Stomach (tissue), 8 donors: ENCODE measurements at regions not wholly inside any gene's neighbourhood (a gene's known extent, or its start where the extent isn't known, plus 50 kb on each side); places are given as distances from the start of the nearest gene placed in this dataset.

Experiments
- DNase-seq, 2 donors: peaks; one replicate each; pipeline versions ENCODE4 v3.0.0 to v3.0.0-alpha.2; 2013 to 2019
- H3K27ac ChIP-seq, 5 donors: fragments of 200-600 bp in 4 of 5; sonication (generic) in 4 of 5; one replicate each; pipeline ENCODE4 v1.5.1; 2013 to 2019; ENCODE audit warnings: mild to moderate bottlenecking in 1 of 5, moderate library complexity in 1 of 5
- H3K27me3 ChIP-seq, 3 donors: fragments of 200-600 bp; sonication (generic); one replicate each; pipeline ENCODE4 v1.5.1; 2017 to 2019; ENCODE audit warnings: mixed run types in 1 of 3
- H3K36me3 ChIP-seq, 4 donors: fragments of 200-600 bp; sonication (generic); 1 replicate in 3 of 4; 2 replicates in 1 of 4; pipeline ENCODE4 v1.5.1; 2016 to 2019
- H3K4me1 ChIP-seq, 4 donors: fragments of 200-600 bp; sonication (generic); one replicate each; pipeline ENCODE4 v1.5.1; 2016 to 2019
- H3K4me3 ChIP-seq, 4 donors: fragments of 200-600 bp; sonication (generic) in 3 of 4; one replicate each; pipeline ENCODE4 v1.5.1; 2016 to 2019; ENCODE audit warnings: mild to moderate bottlenecking in 1 of 4
- H3K9me3 ChIP-seq, 4 donors: fragments of 200-600 bp; sonication (generic); one replicate each; pipeline ENCODE4 v1.5.1; 2016 to 2019
- CTCF ChIP-seq, 7 experiments: fragments of 450-650 bp in 4 of 7; fragments of 200-600 bp in 3 of 7; sonication (generic) in 3 of 7; IDR thresholded peaks; one replicate each; pipeline ENCODE4 v1.5.1; 2016 to 2019; ENCODE audit warnings: antibody characterized with exemption in 7 of 7, control low read depth in 2 of 7, mild to moderate bottlenecking in 1 of 7
- EP300 ChIP-seq: sonication (generic); formaldehyde crosslinking; IDR thresholded peaks from one replicate; pipeline ENCODE4 v1.6.1; 2017; ENCODE audit warnings: antibody characterized with exemption
- POLR2A ChIP-seq, 4 donors: fragments of 450-650 bp; IDR thresholded peaks; one replicate each; pipeline ENCODE4 v1.6.1; 2016; ENCODE audit warnings: antibody characterized with exemption in 4 of 4, control low read depth in 2 of 4, mild to moderate bottlenecking in 1 of 4, moderate library complexity in 1 of 4
- POLR2AphosphoS5 ChIP-seq, 3 donors: sonication (generic); formaldehyde crosslinking; IDR thresholded peaks; one replicate each; pipeline ENCODE4 v1.6.1; 2016; ENCODE audit warnings: antibody characterized with exemption in 3 of 3
- WGBS, 5 donors: extraction: QIAGEN DNeasy Blood & Tissue Kit in 3 of 5; methylation state at CpG; one replicate each; pipeline versions ENCODE4 v1.1.5 to v1.1.7; 2013 to 2018; 5-methylcytosine and 5-hydroxymethylcytosine counted together
- intact Hi-C: fragments of 100-400 bp; cut with DNase I; formaldehyde crosslinking; loops from one replicate; pipeline ENCODE4 v1.15.1; 2023; ENCODE audit warnings: low total_unique reads
- donor health status: healthy with polysubstance abuse.
- donor health status: Bipolar disorder and iron deficiency.
- donor health status: healthy.

GRCh38 chr1:104807590-104807989 lies 1057.9 kb downstream of the AMY1C start:
- Histone ChIP-seq H3K27ac (no peak overlapping the region), H3K4me1 (no peaks in the 10 kb centered on the region), H3K27me3 (no peaks in the 10 kb centered on the region), H3K9me3 (peaks cover 0 to 4% (median 0%) of the 10 kb centered on the region in 4 donors), H3K4me3 (no peak overlapping the region), H3K36me3 (no peaks in the 10 kb centered on the region)
- TF ChIP-seq POLR2A (IDR thresholded peaks at IDR 0.05) (no peak), EP300 (no peak), POLR2AphosphoS5 (IDR thresholded peaks at IDR 0.05) (no peak), CTCF (IDR thresholded peaks at IDR 0.05) (no peak)
- WGBS, 5 donors: 55 to 80% (median 73%) methylated on average over 2 of the region's 2 CpGs
- intact Hi-C loops: no loop called here
- no peak for DNase-seq

- Histone ChIP-seq H3K36me3 (no peaks in the 10 kb centered on the region), H3K9me3 (no peaks in the 10 kb centered on the region), H3K27me3 (no peaks in the 10 kb centered on the region), H3K4me3 (no peak overlapping the region), H3K4me1 (no peaks in the 10 kb centered on the region), H3K27ac (no peak overlapping the region)
- intact Hi-C loops: no loop called here
- DNase-seq: no peak
- WGBS, 5 donors: 21 to 58% (median 48%) methylated on average over 1 of the region's 1 CpG
- TF ChIP-seq EP300: no peak
- TF ChIP-seq POLR2A (IDR thresholded peaks at IDR 0.05): no peak
- TF ChIP-seq POLR2AphosphoS5 (IDR thresholded peaks at IDR 0.05): no peak
- no peak for TF ChIP-seq CTCF (IDR thresholded peaks at IDR 0.05)
Observed at GRCh38 chr1:104825401-104825800, 1075.7 kb downstream of the AMY1C start.

- H3K4me3 ChIP-seq: no peak overlapping the region
- no peak for DNase-seq
- no peak overlapping the region for H3K27ac ChIP-seq
- intact Hi-C loops: no loop called here
- H3K9me3 ChIP-seq: peaks cover 0 to 2% (median 0%) of the 10 kb centered on the region in 4 donors
- H3K27me3 ChIP-seq: no peaks in the 10 kb centered on the region
- 79 to 91% (median 88%) methylated on average over 2 of the region's 2 CpGs for WGBS, 5 donors
- TF ChIP-seq POLR2A (IDR thresholded peaks at IDR 0.05): no peak
- no peak for TF ChIP-seq CTCF (IDR thresholded peaks at IDR 0.05)
- TF ChIP-seq EP300: no peak
- TF ChIP-seq POLR2AphosphoS5 (IDR thresholded peaks at IDR 0.05): no peak
- no peaks in the 10 kb centered on the region for H3K36me3 ChIP-seq
- no peaks in the 10 kb centered on the region for H3K4me1 ChIP-seq
Observed at GRCh38 chr1:104830534-104830933, 1080.8 kb downstream of the AMY1C start.

- 72 to 75% (median 73%) methylated on average over 2 of the region's 2 CpGs for WGBS, 5 donors
- Histone ChIP-seq H3K36me3 (no peaks in the 10 kb centered on the region), H3K9me3 (peaks cover 0 to 14% (median 4%) of the 10 kb centered on the region in 4 donors), H3K4me3 (no peak overlapping the region), H3K27me3 (no peaks in the 10 kb centered on the region), H3K4me1 (no peaks in the 10 kb centered on the region), H3K27ac (no peak overlapping the region)
- intact Hi-C loops: no loop called here
- DNase-seq: no peak
- TF ChIP-seq CTCF (IDR thresholded peaks at IDR 0.05) (no peak), EP300 (no peak), POLR2A (IDR thresholded peaks at IDR 0.05) (no peak), POLR2AphosphoS5 (IDR thresholded peaks at IDR 0.05) (no peak)
Observed at GRCh38 chr1:104852151-104852550, 1102.5 kb downstream of the AMY1C start.
